ENCODE measurements at regions not wholly inside any gene's neighbourhood (a gene's known extent, or its start where the extent isn't known, plus 50 kb on each side); places are given as distances from the start of the nearest gene placed in this dataset.

DNA sequence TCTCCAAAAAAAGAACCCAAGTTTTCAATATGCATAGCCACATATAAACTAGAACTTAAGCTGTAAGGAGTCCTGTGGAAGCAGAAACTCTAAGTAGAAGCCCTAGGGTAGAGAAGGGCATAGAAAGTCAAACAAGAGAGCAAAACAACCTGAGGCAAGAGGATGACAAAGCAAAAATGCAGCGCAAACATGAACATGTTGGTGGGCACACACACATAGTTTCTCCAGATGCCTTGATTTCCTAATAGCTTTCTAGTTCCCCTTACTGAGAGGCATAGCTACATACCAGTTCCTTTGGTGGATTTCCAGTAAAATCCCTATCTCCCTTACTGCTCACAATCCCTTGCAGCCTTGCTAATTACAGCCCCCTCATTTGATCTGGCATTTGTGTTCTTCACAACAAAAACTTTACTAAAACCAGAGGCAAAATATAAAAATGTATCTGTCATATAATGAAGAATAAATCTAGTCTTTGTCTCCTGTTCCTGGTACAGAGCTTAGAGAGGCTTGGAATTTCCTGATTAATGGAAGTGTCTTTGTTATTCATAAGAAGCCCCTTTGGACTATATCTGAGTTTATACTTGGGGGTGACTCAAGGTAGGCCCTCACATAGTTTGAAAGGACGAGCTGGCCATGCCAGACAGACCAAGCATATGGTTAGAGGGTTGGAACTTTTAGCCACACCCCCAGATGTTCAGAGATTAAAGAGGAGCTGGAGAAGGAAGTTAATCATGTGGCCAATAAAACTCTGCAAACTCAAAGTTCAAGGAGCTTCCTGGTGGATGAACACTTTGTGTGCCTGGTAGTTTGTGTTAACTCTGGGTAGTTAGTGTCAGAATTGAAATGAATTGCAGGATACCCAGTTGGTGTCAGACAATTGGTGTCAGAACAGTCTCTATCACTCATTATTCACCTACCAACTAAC is 52.7 kb upstream of the ZCCHC13 start:
- no peaks in the 10 kb centered on the region for H3K9me3 ChIP-seq (ENCODE audit: low read depth, low read length)
- H3K4me1 ChIP-seq (ENCODE audit: insufficient read depth, low read length): peaks cover 25% of the 10 kb centered on the region
- H3K27me3 ChIP-seq (ENCODE audit: insufficient read depth, low read length): no peaks in the 10 kb centered on the region
- no peak overlapping the region for H3K4me3 ChIP-seq (ENCODE audit: low read length)

DNA sequence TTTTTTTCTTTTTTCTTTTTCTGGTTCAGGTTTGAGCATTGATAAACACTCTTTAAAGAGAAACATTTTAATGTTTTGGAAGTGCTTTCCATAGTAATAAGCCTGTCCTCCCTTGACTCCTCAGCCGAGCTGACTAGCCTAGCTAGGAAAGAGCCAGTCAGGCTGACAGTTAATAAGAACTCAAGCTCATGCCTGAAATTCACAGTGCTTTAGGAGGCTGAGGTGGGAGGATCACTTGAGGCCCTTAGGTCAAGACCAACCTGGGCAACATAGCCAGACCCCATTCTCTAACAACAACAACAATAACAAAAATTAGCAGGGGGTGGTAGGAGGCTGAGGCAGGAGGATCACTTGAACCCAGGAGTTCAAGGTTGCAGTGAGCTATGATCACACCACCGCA is 53.4 kb upstream of the ZCCHC13 start:
- Histone ChIP-seq H3K27me3 (ENCODE audit: insufficient read depth, low read length) (no peaks in the 10 kb centered on the region), H3K4me3 (ENCODE audit: low read length) (no peak overlapping the region), H3K4me1 (ENCODE audit: insufficient read depth, low read length) (peaks cover 25% of the 10 kb centered on the region), H3K9me3 (ENCODE audit: low read depth, low read length) (no peaks in the 10 kb centered on the region)

DNA sequence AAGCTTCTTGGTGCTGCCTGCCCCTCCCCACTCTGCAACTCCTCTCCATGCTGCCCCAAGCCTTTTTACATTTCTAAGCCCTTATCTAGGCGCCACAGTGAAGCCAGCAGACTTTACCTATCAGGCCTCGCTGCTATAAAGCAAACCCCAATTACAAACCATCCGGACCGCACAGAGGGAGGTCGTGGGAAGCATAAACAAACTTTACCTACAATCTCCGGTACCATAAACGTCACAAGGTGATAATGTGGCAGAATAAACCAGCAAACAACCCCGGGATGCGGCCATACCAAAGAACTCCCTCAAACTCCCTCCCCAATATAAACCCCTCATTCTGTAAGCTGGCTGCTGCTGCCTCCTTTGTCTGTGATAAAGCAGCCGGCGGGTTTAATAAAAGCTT is 54.0 kb upstream of the ZCCHC13 start:
- no peak overlapping the region for H3K4me3 ChIP-seq (ENCODE audit: low read length)
- no peaks in the 10 kb centered on the region for H3K27me3 ChIP-seq (ENCODE audit: insufficient read depth, low read length)
- peaks cover 25% of the 10 kb centered on the region for H3K4me1 ChIP-seq (ENCODE audit: insufficient read depth, low read length)
- H3K9me3 ChIP-seq (ENCODE audit: low read depth, low read length): no peaks in the 10 kb centered on the region

DNA sequence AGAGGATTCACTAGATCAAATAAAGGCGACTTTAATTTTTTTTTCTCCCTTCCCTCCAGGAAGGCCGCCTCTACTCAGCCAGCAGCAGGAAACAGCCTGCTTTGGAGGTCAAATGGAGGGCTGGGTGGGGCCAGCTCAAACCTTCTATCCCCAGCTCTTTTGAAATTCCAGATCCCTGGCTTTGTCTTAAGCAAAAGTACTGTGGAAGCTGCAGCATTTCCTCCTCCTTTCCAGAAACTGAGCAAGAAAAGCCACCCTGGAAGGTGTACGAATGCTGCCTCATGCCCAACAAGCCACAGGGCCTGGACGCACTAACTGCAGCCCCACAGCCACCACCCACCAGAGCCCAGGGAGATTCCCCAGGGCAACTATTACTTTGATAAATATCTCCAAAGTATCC is 55.1 kb upstream of the ZCCHC13 start:
- H3K27me3 ChIP-seq (ENCODE audit: insufficient read depth, low read length): no peaks in the 10 kb centered on the region
- no peaks in the 10 kb centered on the region for H3K9me3 ChIP-seq (ENCODE audit: low read depth, low read length)
- H3K4me3 ChIP-seq (ENCODE audit: low read length): no peak overlapping the region
- H3K4me1 ChIP-seq (ENCODE audit: insufficient read depth, low read length): peaks cover 25% of the 10 kb centered on the region

DNA sequence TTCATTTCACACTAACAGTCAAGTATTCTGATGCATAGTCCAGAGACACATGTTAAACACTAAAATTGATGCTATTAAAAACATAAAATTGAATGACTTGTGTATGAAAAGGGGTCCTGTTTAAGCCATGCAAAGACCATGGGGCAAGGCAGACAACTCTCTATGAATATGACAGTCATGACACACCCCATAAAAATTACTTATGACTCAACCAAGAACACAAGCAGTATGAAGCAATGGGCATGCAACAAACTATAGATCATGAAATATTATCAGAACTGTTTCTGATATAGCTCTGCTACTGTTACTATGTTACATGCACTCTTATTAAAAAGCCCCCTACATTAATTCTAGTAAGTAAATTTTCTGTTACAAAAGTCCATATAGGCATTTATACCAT is 57.5 kb upstream of the ZCCHC13 start:
- H3K4me1 ChIP-seq (ENCODE audit: insufficient read depth, low read length): peaks cover 23% of the 10 kb centered on the region
- no peaks in the 10 kb centered on the region for H3K9me3 ChIP-seq (ENCODE audit: low read depth, low read length)

DNA sequence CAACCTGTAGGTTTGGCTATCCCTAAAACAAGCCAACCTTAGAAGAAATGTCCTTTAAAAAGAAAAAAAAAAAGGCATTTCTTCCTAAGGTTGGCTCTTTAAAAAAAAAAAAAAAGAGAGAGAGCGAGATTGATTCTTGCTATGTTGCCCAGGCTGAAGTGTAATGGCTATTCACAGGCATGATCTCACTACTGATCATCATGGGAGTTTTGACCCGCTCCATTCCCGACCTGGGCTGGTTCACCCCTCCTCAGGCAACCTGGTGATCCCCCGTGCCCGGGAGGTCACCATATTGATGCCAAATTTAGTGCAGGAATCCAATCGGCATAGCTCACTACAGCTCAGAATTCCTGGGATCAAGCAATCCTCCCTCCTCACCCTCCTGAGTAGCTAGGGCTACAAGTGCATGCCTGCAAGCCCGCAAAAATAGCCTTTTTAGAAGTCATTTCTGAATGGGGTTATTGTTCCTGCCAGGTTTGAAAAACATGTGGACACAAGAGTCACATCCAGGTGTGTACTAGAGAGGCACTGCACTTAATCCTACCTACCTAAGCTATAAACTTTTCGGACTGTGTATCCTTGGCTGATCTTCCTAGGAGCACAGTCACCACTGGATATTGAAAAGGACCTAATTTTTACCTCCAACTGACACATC is 61.4 kb upstream of the ZCCHC13 start:
- no peaks in the 10 kb centered on the region for H3K4me1 ChIP-seq (ENCODE audit: insufficient read depth, low read length)
- no peaks in the 10 kb centered on the region for H3K9me3 ChIP-seq (ENCODE audit: low read depth, low read length)
- no peak overlapping the region for H3K4me3 ChIP-seq (ENCODE audit: low read length)
- H3K27me3 ChIP-seq (ENCODE audit: insufficient read depth, low read length): no peaks in the 10 kb centered on the region

More for the DNA sequence above, 57.5 kb upstream of the ZCCHC13 start:
- Histone ChIP-seq H3K27me3 (ENCODE audit: insufficient read depth, low read length) (no peaks in the 10 kb centered on the region), H3K4me3 (ENCODE audit: low read length) (no peak overlapping the region)

DNA sequence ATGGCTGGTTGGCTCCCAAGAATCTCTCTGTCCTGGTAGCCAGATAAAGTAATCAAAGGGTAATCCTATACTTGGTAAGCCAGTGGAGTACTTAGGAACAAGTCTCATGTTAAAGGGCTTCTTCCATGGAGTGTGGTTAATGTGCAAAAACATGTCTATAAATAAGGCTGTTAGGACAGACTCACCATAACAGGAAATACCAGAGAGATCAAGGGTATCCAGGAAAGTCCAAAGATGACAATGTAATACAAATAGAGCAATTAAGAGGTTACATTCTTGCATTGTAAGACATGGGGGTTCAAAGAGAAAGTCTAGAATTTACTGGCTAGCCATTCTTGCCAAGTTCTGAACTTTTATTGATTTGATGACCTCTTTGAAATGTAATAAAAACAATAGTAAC is 61.9 kb upstream of the ZCCHC13 start:
- Histone ChIP-seq H3K9me3 (ENCODE audit: low read depth, low read length) (no peaks in the 10 kb centered on the region), H3K4me1 (ENCODE audit: insufficient read depth, low read length) (no peaks in the 10 kb centered on the region), H3K27me3 (ENCODE audit: insufficient read depth, low read length) (no peaks in the 10 kb centered on the region), H3K4me3 (ENCODE audit: low read length) (no peak overlapping the region)

DNA sequence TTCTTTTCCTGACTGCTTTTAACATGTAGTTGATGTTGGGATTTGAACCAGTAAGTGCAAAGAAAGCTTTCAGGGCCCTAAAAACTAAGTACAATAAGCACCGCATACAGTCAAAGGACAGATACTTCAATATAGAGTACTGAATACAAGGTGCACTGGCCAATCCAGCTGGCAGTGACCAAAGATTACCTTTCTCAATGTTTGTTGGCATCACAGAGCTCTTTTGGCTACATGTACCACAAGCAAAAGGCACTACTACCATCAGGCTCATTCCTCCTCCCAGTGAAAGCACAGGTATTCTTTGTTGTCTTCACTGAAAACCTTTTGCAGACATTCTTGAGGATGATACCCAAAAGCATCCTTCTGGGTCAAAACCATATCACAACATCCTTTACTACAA is 65.2 kb upstream of the ZCCHC13 start:
- Histone ChIP-seq H3K4me1 (ENCODE audit: insufficient read depth, low read length) (no peaks in the 10 kb centered on the region), H3K9me3 (ENCODE audit: low read depth, low read length) (no peaks in the 10 kb centered on the region), H3K27me3 (ENCODE audit: insufficient read depth, low read length) (no peaks in the 10 kb centered on the region), H3K4me3 (ENCODE audit: low read length) (no peak overlapping the region)

DNA sequence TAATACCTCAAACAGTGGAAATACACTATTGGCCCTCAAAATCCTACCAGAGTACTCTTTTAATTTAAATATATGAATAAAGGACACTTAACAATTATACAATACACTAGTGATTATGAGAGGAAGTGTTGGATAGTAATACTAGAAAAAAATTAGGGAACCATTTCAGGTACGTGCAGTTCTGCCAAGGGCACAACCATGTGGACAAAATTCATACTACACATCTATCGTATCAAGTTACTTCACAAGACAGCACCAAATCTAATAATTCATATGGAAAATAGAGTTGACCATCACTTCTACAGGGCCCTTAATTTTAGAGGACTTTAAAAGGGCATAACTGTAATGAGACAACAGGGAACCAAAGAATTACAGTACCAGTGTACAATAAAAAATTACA is 69.2 kb upstream of the ZCCHC13 start:
- H3K4me1 ChIP-seq (ENCODE audit: insufficient read depth, low read length): no peaks in the 10 kb centered on the region
- H3K4me3 ChIP-seq (ENCODE audit: low read length): no peak overlapping the region
- H3K9me3 ChIP-seq (ENCODE audit: low read depth, low read length): no peaks in the 10 kb centered on the region
- no peaks in the 10 kb centered on the region for H3K27me3 ChIP-seq (ENCODE audit: insufficient read depth, low read length)

DNA sequence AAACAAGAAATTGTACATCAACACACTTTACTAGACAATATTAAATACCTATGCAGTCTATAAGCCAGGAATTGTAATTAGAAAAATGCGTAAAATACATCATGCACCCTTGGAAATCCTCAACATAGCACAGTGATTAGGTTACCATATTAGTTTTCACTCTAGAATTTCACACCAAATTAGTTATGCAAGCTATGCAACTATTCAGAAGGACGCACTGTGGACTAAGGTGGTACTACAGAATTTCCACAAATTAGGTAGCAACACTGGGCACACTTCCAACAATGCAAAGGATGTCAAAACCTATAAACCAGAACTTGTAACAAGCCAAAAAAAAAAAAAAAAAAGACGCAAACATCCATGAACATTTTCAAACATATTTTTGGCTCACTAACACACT is 71.1 kb upstream of the ZCCHC13 start:
- no peaks in the 10 kb centered on the region for H3K9me3 ChIP-seq (ENCODE audit: low read depth, low read length)
- no peaks in the 10 kb centered on the region for H3K4me1 ChIP-seq (ENCODE audit: insufficient read depth, low read length)
- H3K4me3 ChIP-seq (ENCODE audit: low read length): no peak overlapping the region
- H3K27me3 ChIP-seq (ENCODE audit: insufficient read depth, low read length): no peaks in the 10 kb centered on the region

DNA sequence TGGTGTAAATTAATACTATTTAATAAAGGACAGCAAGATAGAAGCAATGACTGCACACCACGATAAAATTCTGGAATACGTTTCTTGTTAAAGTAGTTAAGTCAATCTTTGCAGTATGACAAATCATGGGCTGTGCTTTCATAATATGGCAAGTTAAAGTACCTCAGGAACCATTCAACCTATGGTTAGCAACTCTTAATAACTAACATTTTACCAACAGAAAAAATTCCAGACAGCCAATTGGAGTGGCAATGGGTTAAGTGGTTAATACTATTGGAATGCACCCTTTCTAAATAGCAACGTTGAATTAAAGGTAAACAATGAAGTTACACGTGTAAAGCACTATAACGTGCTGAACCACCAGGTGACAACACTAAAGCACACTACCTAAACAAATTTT is 72.4 kb upstream of the ZCCHC13 start:
- H3K9me3 ChIP-seq (ENCODE audit: low read depth, low read length): no peaks in the 10 kb centered on the region
- no peaks in the 10 kb centered on the region for H3K27me3 ChIP-seq (ENCODE audit: insufficient read depth, low read length)
- H3K4me3 ChIP-seq (ENCODE audit: low read length): no peak overlapping the region
- no peaks in the 10 kb centered on the region for H3K4me1 ChIP-seq (ENCODE audit: insufficient read depth, low read length)

DNA sequence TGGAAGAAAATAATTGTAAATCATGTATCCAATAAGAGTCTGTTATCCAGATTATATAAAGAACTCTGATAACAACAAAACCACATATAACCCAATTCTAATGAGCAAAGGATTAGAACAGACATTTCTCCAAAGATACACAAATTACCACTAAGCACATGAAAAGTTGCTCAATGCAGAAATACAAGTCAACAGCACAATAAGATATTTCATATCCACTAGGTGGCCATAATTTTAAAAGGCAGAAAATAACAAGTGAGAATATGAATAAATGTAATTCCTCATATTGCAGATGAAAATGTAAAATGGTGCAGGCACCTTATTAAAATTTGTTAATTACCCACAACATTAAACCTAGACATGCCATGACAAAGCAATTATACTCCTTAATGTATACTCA is 73.9 kb upstream of the ZCCHC13 start:
- no peaks in the 10 kb centered on the region for H3K9me3 ChIP-seq (ENCODE audit: low read depth, low read length)
- H3K27me3 ChIP-seq (ENCODE audit: insufficient read depth, low read length): no peaks in the 10 kb centered on the region
- no peaks in the 10 kb centered on the region for H3K4me1 ChIP-seq (ENCODE audit: insufficient read depth, low read length)
- no peak overlapping the region for H3K4me3 ChIP-seq (ENCODE audit: low read length)

DNA sequence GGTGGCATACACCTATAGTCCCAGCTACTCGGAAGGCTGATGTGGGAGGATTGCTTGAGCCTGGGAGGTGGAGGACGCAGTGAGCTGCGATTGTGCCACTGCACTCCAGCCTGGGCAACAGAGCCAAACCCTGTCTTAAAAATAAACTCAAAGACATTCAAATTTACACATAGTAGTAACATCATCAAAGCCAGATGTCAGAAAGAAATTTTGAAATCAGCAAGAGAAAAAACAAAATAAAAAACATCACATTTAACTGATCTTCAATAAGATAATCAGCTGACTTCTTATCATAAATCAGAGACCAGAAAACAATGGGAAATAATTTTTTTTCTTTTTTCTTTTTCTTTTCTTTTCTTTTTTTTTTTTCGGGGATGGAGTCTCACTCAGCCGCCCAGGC is 78.9 kb upstream of the ZCCHC13 start:
- H3K4me3 ChIP-seq (ENCODE audit: low read length): no peak overlapping the region
- H3K9me3 ChIP-seq (ENCODE audit: low read depth, low read length): no peaks in the 10 kb centered on the region
- no peaks in the 10 kb centered on the region for H3K4me1 ChIP-seq (ENCODE audit: insufficient read depth, low read length)
- H3K27me3 ChIP-seq (ENCODE audit: insufficient read depth, low read length): no peaks in the 10 kb centered on the region

DNA sequence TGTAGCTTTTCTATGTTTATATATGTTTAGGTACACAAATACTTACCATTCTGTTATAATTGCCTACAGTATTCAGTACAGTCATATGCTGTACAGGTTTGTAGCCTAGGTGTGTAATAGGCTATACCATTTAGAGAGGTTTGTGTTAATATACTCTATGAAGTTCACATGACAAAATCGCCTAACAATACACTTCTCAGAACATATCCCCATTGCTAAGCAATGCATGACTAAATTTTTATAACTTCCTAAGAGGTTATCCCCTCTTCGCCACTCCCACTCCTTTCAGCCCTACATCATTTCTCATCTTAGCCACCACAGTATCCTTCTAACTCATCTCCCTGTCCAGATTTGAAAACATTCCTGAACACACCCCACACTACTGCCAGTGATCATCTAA is 83.7 kb upstream of the ZCCHC13 start:
- H3K27me3 ChIP-seq (ENCODE audit: insufficient read depth, low read length): no peaks in the 10 kb centered on the region
- no peak overlapping the region for H3K4me3 ChIP-seq (ENCODE audit: low read length)
- H3K9me3 ChIP-seq (ENCODE audit: low read depth, low read length): no peaks in the 10 kb centered on the region
- no peaks in the 10 kb centered on the region for H3K4me1 ChIP-seq (ENCODE audit: insufficient read depth, low read length)

DNA sequence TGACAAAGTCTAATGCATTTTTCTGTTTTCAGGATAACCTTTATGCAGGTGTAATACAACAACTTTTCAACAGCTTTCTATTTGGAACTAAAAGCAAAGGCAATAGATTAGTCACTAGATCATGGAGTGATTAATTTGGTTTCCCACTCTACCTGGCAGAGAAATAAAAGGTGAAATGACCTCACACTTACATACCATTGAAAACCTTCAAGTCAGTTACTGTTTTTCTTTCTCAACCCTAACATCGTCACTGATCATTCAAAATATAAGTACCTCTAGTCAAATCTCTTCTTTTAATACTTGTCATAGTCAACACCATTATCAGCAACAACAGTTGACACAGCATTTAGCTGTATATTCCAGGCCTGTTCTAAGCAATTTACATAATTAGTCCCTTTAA is 85.1 kb upstream of the ZCCHC13 start:
- Histone ChIP-seq H3K27me3 (ENCODE audit: insufficient read depth, low read length) (no peaks in the 10 kb centered on the region), H3K4me3 (ENCODE audit: low read length) (no peak overlapping the region), H3K9me3 (ENCODE audit: low read depth, low read length) (no peaks in the 10 kb centered on the region), H3K4me1 (ENCODE audit: insufficient read depth, low read length) (no peaks in the 10 kb centered on the region)

DNA sequence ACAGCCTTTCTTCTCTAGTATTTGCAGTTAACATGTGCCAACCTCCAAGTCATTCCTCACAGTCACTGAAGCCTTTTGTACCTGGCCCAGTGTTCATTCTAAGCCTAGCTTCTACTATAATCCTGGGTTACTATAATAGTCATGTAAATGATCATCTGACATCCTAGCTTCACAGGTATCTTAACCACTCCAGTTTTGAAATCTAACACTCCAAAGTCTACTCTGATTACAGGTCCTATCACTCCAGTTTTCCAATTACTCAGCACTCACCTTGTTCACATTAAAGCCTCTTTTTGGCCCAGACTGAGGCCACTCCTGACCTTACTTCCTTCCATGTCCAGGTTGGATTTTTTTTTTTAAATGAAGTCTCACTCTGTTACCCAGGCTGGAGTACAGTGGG is 87.6 kb upstream of the ZCCHC13 start:
- Histone ChIP-seq H3K4me1 (ENCODE audit: insufficient read depth, low read length) (no peaks in the 10 kb centered on the region), H3K4me3 (ENCODE audit: low read length) (no peak overlapping the region), H3K27me3 (ENCODE audit: insufficient read depth, low read length) (no peaks in the 10 kb centered on the region), H3K9me3 (ENCODE audit: low read depth, low read length) (no peaks in the 10 kb centered on the region)
